SK-N-SH (cell line): ENCODE measurements at regions not wholly inside any gene's neighbourhood (a gene's known extent, or its start where the extent isn't known, plus 50 kb on each side); places are given as distances from the start of the nearest gene placed in this dataset.

Experiments used
- CHD2 ChIP-seq: fragments of 150-350 bp; IDR thresholded peaks from 2 replicates; pipeline ENCODE4 v1.6.1; 2018; ENCODE audit warnings: low read length; ENCODE audit not compliant: partially characterized antibody
- CTCF ChIP-seq: fragments of 200-600 bp; sonication (generic); IDR thresholded peaks from 2 replicates; pipeline ENCODE4 v1.6.1; 2017; ENCODE audit warnings: antibody characterized with exemption, mild to moderate bottlenecking, moderate library complexity
- EP300 ChIP-seq, 2 experiments: IDR thresholded peaks; 2 replicates each; pipeline versions ENCODE4 v1.4.0 to v1.6.1; 2012; ENCODE audit warnings: borderline replicate concordance in 1 of 2, low read depth in 1 of 2, low read length in 1 of 2
- MXI1 ChIP-seq: IDR thresholded peaks from 2 replicates; pipeline ENCODE4 v1.6.1; 2012; ENCODE audit warnings: mild to moderate bottlenecking, low read depth, low read length, improper control_type of control experiment
- POLR2AphosphoS5 ChIP-seq: IDR thresholded peaks from 2 replicates; pipeline ENCODE4 v1.6.1; 2012; ENCODE audit warnings: low read depth, low read length
- SMC3 ChIP-seq: IDR thresholded peaks from 2 replicates; pipeline ENCODE4 v1.6.1; 2012; ENCODE audit warnings: low read depth, low read length, improper control_type of control experiment
- YY1 ChIP-seq: IDR thresholded peaks from 2 replicates; pipeline ENCODE4 v1.4.0; 2012; ENCODE audit warnings: low read depth, mild to moderate bottlenecking
- TF ChIP-seq, protein P1 (sequence below): IDR thresholded peaks from 2 replicates; pipeline ENCODE4 v1.4.0; 2012; ENCODE audit warnings: low read depth, borderline replicate concordance
- TF ChIP-seq, protein P2 (sequence below): fragments of 150-350 bp; IDR thresholded peaks from 2 replicates; pipeline ENCODE4 v1.6.1; 2017; ENCODE audit warnings: antibody characterized with exemption, low read length, low read depth, borderline replicate concordance
- TF ChIP-seq, protein P3 (sequence below): IDR thresholded peaks from 2 replicates; pipeline ENCODE4 v1.4.0; 2012; ENCODE audit warnings: low read depth

- TF ChIP-seq, protein P1, sequence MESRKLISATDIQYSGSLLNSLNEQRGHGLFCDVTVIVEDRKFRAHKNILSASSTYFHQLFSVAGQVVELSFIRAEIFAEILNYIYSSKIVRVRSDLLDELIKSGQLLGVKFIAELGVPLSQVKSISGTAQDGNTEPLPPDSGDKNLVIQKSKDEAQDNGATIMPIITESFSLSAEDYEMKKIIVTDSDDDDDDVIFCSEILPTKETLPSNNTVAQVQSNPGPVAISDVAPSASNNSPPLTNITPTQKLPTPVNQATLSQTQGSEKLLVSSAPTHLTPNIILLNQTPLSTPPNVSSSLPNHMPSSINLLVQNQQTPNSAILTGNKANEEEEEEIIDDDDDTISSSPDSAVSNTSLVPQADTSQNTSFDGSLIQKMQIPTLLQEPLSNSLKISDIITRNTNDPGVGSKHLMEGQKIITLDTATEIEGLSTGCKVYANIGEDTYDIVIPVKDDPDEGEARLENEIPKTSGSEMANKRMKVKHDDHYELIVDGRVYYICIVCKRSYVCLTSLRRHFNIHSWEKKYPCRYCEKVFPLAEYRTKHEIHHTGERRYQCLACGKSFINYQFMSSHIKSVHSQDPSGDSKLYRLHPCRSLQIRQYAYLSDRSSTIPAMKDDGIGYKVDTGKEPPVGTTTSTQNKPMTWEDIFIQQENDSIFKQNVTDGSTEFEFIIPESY = no peak
- no peak; the same call in 1 of the 2 replicates for TF ChIP-seq POLR2AphosphoS5
- TF ChIP-seq MXI1 = no peak
- TF ChIP-seq CTCF = no peak
- TF ChIP-seq, protein P2, sequence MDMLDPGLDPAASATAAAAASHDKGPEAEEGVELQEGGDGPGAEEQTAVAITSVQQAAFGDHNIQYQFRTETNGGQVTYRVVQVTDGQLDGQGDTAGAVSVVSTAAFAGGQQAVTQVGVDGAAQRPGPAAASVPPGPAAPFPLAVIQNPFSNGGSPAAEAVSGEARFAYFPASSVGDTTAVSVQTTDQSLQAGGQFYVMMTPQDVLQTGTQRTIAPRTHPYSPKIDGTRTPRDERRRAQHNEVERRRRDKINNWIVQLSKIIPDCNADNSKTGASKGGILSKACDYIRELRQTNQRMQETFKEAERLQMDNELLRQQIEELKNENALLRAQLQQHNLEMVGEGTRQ = no peak
- no peak for TF ChIP-seq EP300 (IDR thresholded peaks at IDR 0.05; ENCODE audit: borderline replicate concordance in 1 of 2, low read depth in 1 of 2, low read length in 1 of 2)
- no peak for TF ChIP-seq CHD2
- TF ChIP-seq, protein P3, sequence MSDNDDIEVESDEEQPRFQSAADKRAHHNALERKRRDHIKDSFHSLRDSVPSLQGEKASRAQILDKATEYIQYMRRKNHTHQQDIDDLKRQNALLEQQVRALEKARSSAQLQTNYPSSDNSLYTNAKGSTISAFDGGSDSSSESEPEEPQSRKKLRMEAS = no peak
- TF ChIP-seq SMC3 = 0 out of 2 replicates have a peak, but pooled peaks have one; percentile 1
- TF ChIP-seq YY1 = no peak
Measured at GRCh38 chr1:59151387-59151761, 145.5 kb upstream of the FGGY start.
